ENCODE measurements at regions not wholly inside any gene's neighbourhood (a gene's known extent, or its start where the extent isn't known, plus 50 kb on each side); places are given as distances from the start of the nearest gene placed in this dataset.

DNA sequence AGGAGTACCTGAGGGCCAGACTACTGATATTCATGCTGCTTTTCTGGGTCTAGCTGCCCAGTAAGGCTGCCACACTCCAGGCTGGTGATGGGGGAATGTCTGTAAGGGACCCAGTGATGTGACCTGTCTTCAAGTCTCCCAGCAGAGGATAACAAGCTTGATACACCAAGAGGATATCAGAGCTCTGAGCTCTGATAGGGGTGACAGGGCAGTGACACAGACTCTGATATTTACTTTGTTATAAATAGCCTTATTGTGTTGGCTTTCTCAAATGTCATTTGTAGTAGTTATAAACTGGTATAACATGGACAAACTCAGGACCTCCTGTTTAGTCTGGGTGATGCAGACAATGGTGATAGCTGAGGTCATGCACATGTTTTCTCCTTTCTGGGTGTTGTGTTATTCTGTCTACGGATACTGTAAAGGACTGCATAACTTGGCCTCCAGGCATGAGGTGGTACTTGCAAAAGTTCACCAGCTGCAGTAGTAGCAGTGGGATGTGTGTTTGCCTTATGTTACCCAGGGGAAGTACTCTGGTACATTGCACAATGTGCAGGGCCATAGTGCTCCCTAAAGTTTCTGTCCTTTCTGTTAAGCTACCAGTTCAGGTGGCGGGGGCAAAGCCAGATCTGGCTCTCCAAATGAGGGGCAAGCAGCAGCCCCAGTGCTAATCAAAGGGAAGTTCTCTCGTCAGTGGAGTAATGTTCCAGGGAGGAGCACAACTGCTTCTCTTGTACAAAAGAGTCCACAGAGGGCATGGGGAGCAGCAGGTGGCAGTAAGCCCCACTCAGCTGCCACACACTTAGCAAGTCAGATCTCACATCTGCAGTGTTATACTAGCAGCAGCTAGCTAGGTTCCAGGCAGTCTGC is 812.2 kb downstream of the JRKL start:
- no peak for DNase-seq

DNA sequence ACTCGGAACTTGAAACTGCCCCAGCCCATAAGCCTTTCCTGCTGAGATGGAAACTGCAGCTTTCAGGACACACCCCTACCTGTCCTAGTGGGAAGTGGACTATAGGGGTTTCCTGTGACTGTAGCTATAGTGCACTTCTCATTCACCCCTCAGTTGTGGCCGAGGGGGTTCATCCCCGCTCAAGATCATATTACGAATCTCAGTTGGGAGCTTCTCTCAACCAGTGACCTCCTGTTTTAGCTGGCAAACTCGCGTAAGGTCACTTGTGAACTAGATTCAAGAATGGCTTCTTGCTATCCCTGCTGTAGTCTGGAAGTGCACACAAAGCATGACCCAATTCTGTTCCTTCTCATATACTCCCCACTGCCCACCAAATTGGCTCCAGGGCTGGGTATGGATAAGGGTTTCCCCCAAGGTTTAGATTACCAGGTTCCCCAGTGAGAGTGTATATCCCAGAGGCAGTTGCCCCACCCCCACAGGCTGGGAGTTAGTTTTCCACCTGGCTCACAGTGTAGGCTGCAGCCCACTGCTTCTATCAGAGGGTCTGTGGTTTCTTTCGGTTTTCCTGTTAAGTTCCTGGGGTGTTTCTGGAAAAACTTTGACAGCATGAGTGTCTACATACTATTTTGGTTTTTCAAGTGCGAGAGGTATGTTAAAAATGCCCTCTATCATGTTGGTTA is 812.9 kb downstream of the JRKL start:
- no peak for DNase-seq

DNA sequence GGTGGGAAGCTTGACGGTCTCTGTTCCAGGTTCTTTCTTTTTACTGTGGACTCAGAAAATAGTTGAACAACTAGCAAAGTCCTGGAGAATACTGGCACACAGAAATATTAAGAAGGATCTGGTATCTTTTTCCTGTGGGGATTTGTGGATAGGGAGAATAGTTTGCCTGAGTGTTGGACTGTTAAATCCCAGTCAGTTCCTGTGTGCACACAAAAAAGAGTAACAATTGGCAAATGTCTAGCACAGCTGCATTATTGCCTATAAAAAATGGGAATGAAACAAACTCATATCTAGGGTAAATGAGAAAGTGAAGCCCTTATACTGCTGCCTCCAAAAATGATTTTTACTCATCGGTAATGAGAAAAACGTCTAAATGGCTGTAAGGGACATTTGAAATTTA is 828.2 kb downstream of the JRKL start:
- no peak for DNase-seq

DNA sequence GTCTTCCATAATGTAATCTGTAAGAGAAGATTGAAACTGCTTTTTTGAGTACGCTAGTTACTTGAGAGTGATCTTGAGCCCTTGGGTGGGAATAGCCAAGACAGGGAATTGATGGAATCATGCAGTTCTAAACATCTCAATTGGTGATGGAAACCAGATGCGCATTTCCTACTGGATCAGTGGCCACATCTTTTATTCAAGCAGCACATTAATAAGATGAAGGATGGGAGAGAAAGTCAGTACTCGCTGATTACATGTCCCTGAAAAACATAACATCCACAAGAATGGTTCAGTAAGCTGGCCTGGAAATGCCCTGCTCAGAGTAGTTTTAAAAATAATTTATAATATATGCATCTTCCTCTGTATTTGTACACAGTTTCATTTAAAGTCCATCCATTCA is 833.8 kb downstream of the JRKL start:
- DNase-seq: no peak

DNA sequence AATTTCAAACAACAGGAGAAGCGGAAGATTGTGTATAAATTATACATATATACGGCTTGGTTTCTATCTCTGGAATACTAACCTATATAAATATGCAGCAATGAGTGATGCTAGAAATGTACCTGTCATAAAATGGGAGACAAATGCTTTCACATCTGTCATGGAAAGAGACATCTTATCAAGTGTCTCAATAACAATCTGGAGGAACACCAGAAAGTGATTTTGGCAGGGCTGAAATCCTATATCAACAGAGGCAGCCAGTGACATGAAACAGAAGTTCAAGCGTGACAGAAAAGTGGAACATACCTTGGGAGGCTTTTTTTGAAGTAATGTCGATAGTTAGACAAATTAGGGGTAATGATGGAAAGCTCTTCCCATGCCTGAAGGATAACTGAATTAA is 834.6 kb downstream of the JRKL start:
- no peak for DNase-seq

DNA sequence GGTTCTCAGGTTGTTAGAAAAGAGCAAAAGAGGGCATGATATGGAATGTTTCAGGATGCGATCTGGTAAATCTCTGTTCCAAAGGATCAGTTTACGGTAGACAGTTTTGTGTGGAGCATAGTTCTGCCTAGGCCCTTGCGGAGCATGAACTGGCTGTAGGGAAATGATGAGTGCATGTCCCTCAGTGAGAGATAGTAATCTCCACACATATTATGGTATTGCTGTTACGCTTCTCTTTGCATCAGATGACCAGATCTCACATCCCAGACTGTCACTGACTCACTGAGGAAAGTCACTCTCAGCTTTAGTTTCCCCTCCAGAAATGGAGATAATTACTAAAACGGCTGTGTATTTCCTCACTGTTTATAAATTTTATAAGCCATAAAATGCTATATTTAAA is 836.0 kb downstream of the JRKL start:
- no peak for DNase-seq

DNA sequence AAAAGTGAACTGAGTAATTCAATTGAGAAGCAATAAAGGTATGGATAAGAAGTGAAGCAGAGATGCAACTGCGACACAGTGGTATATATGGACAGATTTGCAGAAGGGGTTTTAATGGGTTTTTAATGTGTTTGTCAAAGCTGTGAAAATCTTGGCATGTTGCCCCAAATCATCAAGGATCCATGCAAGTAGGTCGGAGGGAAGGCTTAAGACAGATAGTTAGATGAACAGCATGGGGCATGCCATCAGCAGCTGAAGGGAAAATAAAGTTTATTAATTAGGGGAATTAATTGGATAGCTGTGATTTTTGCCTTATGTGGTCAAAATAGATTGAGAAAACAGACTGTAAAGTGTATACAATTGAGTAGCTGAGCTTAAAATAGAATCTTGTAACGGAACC is 840.1 kb downstream of the JRKL start:
- DNase-seq: no peak

DNA sequence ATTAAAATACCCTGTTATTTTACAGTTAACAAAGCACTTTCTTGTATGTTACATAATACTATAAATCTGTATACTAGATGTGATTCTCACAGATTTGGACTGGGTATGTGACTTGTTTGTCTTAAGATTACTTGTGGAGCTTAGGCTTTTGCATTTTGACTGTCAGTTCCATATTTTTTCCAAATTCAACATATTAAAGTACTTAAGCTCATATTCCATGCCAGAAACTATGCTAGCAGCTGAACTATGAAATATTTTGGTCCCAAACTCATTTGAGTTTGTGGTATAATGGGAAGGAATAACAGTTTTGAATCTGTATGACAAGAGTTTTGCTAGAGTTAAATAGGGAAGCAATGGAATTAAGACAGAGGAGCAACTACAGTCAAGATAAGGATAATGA is 841.4 kb downstream of the JRKL start:
- DNase-seq: no peak

DNA sequence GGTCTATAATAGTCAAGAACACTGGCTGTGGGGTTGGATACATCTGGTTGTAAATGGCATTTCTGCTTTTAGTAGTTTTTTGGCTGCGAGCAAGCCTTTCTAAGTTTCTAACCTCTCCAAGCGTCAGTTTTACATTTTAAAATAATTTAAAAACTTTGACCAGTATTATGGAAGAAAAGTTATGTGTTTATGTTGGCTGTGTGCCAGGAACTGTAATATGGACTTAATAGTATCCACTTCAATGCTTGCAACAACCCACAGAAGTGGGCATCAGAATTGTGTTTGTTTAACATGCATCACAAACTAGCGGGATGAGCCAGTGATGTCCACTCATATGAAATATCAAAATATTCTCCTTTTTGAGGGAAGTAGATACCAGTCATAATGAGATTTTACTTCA is 844.2 kb downstream of the JRKL start:
- DNase-seq: no peak

DNA sequence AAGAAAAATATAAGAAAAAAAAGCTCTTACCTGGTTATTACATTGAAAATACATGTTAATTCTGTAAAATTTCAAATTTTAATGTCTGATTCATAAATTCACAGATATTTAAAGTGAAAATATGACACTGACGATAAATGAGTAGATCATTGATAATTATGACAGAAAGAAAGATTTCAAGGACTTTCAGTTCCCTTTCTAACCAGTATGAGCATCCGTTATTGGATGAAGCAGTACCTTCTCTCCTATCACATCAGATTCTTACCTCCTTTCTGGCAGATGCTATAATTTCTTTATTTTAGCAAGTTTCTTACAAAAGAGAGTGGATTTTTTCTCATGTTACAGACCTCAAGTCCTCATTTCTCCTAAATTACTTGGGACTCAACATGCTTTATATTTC is 847.3 kb downstream of the JRKL start:
- DNase-seq: no peak

DNA sequence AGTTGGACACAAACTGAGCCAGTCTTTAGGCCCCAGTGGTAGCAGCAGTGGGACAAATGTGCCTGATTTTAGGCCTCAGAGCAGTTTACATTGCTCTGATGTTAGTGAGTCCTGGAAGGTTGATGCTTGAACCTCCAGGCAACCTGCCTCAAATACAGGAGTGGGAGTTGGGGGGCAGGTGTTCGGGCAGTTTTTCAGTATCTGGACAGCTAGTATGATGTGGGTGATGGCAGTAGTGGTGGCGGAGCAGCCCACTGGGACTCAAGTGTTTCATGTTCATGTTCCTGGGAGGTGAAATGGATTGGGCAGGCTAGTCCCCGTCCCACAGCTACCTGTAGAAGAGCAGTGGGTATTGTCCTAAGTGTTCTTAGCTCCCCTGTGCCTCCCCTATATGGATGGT is 857.8 kb downstream of the JRKL start:
- no peak for DNase-seq

DNA sequence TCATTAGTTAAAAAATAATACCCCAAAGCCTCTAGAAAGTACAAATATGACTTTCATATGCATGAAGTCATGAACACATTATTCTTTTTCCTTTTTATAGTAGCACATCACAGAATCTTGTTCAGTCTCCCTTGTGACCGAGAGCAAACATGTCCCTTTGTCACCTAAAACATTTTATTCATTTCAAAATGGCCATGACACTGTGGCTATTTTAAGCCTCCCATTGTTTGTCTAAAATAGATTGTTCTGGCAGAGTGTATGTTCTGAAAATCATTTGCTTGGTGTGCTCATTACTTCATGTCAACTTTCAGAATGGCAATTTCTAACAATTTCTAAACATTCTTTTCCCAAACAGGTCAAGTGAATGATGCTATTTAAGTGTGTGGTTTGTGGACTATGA is 865.0 kb downstream of the JRKL start:
- DNase-seq: no peak

DNA sequence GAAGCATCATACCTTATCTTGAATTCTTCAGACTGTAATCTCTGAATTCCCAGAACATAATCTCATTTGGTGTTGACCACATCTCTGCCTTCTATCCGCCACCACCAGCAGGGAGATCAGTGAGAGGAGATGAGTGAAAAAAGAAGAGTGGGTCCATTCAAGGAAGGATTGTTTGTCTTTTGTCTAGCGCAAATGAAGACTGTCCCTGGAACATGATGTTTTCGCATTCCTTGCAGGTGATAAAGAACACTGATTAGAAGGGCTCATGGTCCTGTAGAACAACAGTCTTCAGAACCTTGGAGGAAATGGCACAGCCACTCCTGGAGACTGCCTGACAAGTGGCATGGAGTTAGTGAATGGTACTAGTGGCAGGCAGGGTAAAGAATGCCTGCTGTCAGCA is 869.6 kb downstream of the JRKL start:
- no peak for DNase-seq

DNA sequence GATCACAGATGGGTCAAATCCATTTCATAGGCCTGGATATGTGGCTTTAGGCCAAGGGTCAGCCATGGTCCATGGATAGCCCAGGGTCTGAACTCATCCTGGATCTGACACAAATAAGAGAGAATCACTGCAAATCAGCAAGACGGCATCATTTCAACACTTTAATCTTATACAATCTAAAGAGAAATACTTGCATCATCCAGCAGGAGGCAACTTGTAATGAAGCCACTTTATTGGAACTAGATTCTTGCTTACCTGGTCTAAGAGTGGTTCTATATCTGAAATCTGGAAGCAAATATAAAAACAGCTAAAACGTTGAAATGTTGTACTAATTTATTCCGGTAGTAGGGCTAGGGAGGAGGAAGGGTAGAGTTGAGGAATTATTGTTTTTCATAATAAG is 870.1 kb downstream of the JRKL start:
- no peak for DNase-seq

DNA sequence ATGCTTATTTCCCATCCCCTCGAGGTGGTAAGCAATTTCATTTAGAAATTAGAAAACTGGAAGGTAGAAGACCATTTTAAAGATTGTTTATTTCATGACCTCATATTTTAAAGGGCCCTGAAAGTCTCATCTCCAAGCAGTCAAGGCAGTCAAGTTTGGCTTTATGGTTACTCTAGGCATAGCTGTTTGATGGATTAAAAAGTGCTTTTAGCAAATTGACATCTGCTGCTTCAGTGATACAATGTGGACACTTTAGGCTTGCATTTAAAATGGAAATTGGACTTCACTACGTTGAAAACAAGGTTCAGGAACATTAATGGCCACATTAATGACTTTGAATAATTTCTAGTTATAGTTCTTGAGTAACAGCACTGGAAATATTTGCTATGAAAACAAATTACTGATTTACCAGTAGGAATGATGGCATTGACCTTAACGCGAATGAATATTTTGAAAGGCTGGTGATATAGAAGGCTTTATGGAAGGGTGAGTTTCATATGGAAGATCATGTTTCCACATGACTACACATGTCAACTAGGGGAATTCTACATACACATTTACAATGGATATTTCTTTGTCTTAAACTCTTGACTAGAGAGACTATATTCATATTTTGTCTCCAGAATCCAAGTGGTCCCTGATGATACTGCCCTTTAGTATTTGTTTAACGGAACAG is 873.5 kb downstream of the JRKL start:
- no peak for DNase-seq

DNA sequence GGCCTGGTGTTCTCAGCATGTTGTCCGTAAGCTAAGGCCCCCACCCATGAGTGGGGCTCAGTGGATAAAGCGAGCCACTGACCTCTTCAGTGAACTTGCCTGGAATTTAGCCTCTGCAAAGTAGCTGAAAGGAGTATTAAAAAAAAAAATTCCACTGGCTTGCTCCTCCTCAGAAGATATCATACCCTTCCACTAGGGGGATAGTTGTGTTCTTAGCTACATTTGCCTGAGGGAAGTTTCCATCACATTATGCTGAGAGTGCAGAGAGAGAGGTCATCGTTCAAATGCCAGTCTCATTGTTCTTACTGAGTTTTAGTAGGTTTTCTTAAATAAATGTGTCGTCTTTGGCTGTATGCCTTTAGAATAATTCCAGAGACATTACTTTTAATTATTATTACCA is 879.7 kb downstream of the JRKL start:
- DNase-seq: peak; percentile 32

DNA sequence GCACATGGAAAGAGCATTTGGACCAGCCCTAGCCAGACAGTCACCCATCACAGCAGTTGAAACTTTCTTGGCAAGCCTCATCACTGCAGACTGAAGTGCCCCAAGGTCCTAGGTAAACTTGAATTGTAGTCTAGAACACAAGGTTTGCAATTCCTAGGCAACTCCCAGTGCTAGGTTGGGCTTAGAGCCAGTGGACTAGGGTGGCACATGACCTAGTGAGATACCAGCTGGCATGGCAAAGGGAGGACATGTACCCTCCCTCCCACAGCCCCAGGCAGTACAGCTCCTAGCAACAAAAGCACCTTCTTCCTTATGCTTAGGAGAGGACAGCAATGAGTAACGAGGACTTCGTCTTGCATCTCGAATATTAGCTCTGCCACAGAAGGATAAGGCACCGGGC is 889.5 kb downstream of the JRKL start:
- no peak for DNase-seq

DNA sequence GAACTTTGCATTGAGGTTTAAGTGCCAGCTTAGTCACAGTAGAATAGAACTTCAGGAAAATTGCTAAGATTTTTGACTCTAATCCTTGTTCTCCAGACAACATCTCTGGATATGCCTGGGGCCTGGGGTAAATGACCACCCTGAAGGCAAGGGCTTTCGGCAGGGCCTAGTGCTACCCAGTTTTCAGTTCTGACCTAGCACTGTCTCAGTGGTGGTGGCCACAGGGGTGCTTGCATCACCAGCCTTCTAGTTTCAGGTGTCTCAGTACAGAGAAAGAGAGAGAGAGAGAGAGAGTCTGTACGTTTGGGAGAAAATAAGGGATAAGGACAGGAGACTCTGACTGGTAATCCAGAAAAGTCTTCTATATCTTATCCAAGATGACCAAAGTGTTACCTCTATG is 890.5 kb downstream of the JRKL start:
- DNase-seq: no peak

DNA sequence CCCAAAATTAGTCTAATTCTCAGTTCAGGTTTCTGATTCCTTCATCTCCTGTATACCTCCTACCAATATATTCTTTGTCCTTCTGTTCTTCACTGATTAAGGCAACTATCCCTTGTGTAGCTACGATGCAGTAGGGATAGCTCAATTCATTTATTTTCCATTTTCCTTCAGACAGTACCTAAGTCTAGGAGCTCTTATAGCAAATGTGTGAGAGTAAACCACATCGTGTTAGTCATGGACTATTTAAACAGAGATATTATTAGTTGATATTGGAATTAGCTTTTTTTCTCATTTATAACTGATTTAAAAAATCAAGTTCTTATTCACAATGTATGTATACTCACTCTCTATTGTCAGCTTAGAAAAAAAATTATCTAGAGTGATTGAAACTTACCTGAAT is 900.0 kb downstream of the JRKL start:
- DNase-seq: no peak

DNA sequence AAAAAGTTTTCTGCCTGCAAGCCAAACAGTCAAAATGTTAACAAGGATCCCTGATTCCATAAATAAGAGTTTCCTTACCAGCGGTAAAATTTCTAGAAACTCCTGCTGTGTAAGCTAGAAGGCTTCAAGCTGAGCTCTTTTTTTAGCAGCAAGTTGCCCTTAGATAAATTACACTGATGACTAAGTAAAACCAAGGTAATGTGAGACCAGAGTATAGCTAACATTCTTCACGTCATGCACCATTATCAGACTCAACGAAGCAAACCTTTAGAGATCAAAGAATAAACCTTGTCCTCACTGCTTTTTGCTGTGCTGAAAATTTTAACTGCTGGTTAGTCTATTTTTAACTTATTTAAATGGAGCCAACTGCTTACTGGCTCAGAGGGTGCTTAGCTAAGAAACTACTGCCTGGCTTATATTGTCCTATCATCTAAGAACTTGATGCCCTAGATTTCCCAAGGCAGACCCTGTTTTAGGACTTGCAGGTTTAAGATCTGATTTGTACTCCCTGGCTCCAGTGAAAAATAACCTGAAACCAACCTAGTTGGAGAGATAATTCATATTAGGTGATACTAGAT is 900.7 kb downstream of the JRKL start:
- DNase-seq: peak; percentile 30

DNA sequence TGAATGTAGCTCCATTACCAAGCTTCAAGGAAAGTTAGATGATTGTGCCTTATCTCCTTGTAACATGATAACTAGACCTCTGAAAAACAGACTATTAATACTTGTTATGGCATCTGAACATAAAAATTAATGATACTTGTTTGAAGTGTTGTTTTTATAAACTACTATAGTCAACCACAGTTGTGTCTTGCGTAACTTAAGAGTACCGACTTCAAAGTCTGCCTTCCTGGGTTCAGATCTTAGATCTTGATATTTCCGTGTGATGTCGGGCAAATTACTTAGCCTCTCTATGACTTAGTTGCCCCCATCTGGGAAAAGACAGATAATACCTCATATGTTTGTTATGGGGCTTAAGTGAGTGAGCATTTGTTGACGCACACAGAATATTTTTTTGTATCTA is 906.5 kb downstream of the JRKL start:
- no peak for DNase-seq

DNA sequence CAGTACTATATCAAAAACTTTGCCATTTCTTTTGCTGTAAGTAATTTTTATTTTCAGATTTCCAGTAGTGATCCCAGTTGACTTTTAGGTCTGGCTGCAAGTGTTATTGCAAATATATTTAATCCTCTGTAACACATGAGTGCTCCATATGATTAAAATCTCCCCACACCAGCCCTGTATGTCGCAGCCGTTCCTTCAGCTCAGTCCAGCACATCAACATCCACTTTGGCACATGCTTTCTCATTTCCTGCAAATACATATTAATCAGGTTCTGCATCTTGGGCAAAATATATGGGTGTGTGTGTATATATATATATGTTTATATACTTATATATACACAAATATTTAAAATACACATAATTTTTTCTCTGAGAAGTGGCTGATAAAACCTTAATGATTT is 919.5 kb downstream of the JRKL start:
- DNase-seq: no peak

DNA sequence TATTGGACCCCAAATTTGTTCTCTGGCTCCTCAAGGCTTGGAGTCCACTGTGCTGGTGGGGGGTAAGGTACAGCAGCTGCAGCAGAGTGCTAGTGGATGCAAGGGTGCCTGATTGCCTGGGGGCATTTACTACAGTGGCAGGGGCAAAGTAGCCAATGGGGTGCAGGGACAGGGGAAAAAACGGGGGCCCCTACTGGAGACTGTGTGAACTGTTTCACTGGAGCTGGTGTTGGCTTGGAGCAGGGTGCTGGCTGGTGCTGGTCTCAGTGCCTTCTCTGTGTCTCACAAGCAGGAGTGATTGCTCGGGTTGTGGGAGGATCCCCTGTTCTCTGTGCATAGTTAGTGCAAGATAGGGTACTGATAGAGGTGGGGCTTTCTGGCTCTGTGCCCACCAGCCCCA is 935.9 kb downstream of the JRKL start:
- no peak for DNase-seq

DNA sequence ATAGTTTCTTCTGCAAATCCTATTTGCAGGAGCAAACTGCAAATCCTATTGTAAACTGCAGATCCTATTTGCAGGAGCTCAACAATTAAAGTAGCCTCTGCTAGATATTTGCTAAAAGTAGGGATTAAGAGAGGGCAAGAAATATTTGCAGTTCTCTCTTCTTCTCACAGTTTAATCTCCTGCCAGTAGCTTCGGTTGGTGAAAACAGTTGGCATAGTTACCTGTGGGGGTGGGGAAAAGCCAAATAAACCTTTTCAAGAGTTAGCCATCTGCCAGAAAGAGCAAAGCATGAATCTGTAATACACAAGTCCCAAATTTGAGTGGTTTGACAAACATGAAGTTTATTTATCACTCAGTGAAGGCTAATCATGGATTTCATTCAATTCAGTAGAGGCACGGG is 942.5 kb downstream of the JRKL start:
- DNase-seq: no peak

Data from OCI-M1 (cell line).